ENCODE measurements at regions not wholly inside any gene's neighbourhood (a gene's known extent, or its start where the extent isn't known, plus 50 kb on each side); places are given as distances from the start of the nearest gene placed in this dataset.

- no peak for TF ChIP-seq CTCF (IDR thresholded peaks at IDR 0.05)
- TF ChIP-seq POLR2A (IDR thresholded peaks at IDR 0.05) = no peak
- no peak for TF ChIP-seq EP300 (IDR thresholded peaks at IDR 0.05)
Measured at GRCh38 chr22:49090853-49091135, 736.9 kb downstream of the BRD1 start.

All from tibial nerve (tissue), 4 donors.